ENCODE measurements at regions not wholly inside any gene's neighbourhood (a gene's known extent, or its start where the extent isn't known, plus 50 kb on each side); places are given as distances from the start of the nearest gene placed in this dataset.

DNA sequence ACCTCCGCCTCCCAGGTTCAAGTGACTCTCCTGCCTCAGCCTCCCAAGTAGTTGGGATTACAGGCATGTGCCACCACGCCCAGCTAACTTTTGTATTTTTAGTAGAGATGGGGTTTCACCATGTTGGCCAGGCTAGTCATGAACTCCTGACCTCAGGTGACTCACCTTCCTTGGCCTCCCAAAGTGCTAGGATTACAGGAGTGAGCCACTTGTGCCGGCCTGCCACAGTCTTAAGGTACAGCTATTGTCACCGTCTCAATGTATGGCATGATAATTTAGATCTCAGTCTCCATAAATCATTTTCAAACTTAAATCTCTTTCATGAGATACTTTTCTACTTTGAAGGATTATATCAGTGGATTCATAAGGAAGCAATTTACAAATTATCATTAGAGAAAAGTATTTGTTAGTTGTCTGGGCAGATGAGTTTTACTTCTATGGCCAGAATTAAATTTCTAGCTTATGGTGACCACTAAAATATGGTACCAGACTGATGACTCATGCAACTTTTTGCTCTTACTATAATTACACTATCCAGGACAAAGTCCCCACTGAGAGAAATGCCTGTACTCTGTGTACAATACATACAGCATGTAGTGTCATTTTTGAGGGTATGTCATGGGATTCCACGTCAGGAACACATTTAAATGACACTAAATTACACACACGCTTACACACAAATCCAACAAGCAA, 1230.3 kb upstream of the GOT2 start:
- H3K9me3 Mint-ChIP-seq: no peaks in the 10 kb centered on the region

More for the DNA sequence above, 1230.3 kb upstream of the GOT2 start:
- H3K27ac Mint-ChIP-seq: no peak overlapping the region
- no peak for TF ChIP-seq EZH2 (IDR thresholded peaks at IDR 0.05; ENCODE audit: low read depth, unreplicated experiment)
- TF ChIP-seq EZH2phosphoT487 (IDR thresholded peaks at IDR 0.05; ENCODE audit: unreplicated experiment): no peak
- no peak for TF ChIP-seq ZNF114 (CRISPR knock-in tag; IDR thresholded peaks at IDR 0.05)
- TF ChIP-seq, protein P1, sequence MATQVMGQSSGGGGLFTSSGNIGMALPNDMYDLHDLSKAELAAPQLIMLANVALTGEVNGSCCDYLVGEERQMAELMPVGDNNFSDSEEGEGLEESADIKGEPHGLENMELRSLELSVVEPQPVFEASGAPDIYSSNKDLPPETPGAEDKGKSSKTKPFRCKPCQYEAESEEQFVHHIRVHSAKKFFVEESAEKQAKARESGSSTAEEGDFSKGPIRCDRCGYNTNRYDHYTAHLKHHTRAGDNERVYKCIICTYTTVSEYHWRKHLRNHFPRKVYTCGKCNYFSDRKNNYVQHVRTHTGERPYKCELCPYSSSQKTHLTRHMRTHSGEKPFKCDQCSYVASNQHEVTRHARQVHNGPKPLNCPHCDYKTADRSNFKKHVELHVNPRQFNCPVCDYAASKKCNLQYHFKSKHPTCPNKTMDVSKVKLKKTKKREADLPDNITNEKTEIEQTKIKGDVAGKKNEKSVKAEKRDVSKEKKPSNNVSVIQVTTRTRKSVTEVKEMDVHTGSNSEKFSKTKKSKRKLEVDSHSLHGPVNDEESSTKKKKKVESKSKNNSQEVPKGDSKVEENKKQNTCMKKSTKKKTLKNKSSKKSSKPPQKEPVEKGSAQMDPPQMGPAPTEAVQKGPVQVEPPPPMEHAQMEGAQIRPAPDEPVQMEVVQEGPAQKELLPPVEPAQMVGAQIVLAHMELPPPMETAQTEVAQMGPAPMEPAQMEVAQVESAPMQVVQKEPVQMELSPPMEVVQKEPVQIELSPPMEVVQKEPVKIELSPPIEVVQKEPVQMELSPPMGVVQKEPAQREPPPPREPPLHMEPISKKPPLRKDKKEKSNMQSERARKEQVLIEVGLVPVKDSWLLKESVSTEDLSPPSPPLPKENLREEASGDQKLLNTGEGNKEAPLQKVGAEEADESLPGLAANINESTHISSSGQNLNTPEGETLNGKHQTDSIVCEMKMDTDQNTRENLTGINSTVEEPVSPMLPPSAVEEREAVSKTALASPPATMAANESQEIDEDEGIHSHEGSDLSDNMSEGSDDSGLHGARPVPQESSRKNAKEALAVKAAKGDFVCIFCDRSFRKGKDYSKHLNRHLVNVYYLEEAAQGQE (IDR thresholded peaks at IDR 0.05; ENCODE audit: unreplicated experiment): no peak
- TF ChIP-seq, protein P2, sequence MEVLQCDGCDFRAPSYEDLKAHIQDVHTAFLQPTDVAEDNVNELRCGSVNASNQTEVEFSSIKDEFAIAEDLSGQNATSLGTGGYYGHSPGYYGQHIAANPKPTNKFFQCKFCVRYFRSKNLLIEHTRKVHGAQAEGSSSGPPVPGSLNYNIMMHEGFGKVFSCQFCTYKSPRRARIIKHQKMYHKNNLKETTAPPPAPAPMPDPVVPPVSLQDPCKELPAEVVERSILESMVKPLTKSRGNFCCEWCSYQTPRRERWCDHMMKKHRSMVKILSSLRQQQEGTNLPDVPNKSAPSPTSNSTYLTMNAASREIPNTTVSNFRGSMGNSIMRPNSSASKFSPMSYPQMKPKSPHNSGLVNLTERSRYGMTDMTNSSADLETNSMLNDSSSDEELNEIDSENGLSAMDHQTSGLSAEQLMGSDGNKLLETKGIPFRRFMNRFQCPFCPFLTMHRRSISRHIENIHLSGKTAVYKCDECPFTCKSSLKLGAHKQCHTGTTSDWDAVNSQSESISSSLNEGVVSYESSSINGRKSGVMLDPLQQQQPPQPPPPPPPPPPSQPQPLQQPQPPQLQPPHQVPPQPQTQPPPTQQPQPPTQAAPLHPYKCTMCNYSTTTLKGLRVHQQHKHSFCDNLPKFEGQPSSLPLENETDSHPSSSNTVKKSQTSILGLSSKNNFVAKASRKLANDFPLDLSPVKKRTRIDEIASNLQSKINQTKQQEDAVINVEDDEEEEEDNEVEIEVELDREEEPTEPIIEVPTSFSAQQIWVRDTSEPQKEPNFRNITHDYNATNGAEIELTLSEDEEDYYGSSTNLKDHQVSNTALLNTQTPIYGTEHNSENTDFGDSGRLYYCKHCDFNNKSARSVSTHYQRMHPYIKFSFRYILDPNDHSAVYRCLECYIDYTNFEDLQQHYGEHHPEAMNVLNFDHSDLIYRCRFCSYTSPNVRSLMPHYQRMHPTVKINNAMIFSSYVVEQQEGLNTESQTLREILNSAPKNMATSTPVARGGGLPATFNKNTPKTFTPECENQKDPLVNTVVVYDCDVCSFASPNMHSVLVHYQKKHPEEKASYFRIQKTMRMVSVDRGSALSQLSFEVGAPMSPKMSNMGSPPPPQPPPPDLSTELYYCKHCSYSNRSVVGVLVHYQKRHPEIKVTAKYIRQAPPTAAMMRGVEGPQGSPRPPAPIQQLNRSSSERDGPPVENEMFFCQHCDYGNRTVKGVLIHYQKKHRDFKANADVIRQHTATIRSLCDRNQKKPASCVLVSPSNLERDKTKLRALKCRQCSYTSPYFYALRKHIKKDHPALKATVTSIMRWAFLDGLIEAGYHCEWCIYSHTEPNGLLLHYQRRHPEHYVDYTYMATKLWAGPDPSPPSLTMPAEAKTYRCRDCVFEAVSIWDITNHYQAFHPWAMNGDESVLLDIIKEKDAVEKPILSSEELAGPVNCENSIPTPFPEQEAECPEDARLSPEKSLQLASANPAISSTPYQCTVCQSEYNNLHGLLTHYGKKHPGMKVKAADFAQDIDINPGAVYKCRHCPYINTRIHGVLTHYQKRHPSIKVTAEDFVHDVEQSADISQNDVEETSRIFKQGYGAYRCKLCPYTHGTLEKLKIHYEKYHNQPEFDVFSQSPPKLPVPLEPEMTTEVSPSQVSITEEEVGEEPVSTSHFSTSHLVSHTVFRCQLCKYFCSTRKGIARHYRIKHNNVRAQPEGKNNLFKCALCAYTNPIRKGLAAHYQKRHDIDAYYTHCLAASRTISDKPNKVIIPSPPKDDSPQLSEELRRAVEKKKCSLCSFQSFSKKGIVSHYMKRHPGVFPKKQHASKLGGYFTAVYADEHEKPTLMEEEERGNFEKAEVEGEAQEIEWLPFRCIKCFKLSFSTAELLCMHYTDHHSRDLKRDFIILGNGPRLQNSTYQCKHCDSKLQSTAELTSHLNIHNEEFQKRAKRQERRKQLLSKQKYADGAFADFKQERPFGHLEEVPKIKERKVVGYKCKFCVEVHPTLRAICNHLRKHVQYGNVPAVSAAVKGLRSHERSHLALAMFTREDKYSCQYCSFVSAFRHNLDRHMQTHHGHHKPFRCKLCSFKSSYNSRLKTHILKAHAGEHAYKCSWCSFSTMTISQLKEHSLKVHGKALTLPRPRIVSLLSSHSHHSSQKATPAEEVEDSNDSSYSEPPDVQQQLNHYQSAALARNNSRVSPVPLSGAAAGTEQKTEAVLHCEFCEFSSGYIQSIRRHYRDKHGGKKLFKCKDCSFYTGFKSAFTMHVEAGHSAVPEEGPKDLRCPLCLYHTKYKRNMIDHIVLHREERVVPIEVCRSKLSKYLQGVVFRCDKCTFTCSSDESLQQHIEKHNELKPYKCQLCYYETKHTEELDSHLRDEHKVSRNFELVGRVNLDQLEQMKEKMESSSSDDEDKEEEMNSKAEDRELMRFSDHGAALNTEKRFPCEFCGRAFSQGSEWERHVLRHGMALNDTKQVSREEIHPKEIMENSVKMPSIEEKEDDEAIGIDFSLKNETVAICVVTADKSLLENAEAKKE (CRISPR knock-in tag; IDR thresholded peaks at IDR 0.05): no peak
- TF ChIP-seq, protein P3, sequence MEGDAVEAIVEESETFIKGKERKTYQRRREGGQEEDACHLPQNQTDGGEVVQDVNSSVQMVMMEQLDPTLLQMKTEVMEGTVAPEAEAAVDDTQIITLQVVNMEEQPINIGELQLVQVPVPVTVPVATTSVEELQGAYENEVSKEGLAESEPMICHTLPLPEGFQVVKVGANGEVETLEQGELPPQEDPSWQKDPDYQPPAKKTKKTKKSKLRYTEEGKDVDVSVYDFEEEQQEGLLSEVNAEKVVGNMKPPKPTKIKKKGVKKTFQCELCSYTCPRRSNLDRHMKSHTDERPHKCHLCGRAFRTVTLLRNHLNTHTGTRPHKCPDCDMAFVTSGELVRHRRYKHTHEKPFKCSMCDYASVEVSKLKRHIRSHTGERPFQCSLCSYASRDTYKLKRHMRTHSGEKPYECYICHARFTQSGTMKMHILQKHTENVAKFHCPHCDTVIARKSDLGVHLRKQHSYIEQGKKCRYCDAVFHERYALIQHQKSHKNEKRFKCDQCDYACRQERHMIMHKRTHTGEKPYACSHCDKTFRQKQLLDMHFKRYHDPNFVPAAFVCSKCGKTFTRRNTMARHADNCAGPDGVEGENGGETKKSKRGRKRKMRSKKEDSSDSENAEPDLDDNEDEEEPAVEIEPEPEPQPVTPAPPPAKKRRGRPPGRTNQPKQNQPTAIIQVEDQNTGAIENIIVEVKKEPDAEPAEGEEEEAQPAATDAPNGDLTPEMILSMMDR (conservative IDR thresholded peaks at IDR 0.05; ENCODE audit: low read depth in 2 of 2): no peak
- TF ChIP-seq, protein P4, sequence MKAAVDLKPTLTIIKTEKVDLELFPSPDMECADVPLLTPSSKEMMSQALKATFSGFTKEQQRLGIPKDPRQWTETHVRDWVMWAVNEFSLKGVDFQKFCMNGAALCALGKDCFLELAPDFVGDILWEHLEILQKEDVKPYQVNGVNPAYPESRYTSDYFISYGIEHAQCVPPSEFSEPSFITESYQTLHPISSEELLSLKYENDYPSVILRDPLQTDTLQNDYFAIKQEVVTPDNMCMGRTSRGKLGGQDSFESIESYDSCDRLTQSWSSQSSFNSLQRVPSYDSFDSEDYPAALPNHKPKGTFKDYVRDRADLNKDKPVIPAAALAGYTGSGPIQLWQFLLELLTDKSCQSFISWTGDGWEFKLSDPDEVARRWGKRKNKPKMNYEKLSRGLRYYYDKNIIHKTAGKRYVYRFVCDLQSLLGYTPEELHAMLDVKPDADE (IDR thresholded peaks at IDR 0.05): no peak
- no peaks in the 10 kb centered on the region for H3K36me3 ChIP-seq (ENCODE audit: insufficient read depth)
- no peak overlapping the region for H3K4me2 ChIP-seq
- no peaks in the 10 kb centered on the region for H3K27me3 ChIP-seq (ENCODE audit: insufficient read depth)
- no peak overlapping the region for H3K4me3 ChIP-seq
- no peaks in the 10 kb centered on the region for H3K27me3 Mint-ChIP-seq (ENCODE audit: insufficient read depth, low read depth, poor library complexity)
- H3K9me2 ChIP-seq (ENCODE audit: insufficient read depth): 0 out of 2 replicates have a peak, but pooled peaks cover 5% of the 10 kb centered on the region
- H3K79me2 ChIP-seq (replicated peaks; ENCODE audit: insufficient read depth): no peaks in the 10 kb centered on the region
- no peaks in the 10 kb centered on the region for H4K20me1 ChIP-seq (replicated peaks; ENCODE audit: insufficient read depth)
- H3F3A ChIP-seq (replicated peaks; ENCODE audit: low read depth): no peaks in the 10 kb centered on the region
- H3K4me3 Mint-ChIP-seq: no peak overlapping the region
- no peak for DNase-seq (ENCODE audit: low spot score)
- ATAC-seq: no peak
- H3K4me1 Mint-ChIP-seq: peaks cover 2% of the 10 kb centered on the region; the same call in 1 of the 3 replicates
- no peaks in the 10 kb centered on the region for H3K36me3 Mint-ChIP-seq (ENCODE audit: low read depth)
- H2AFZ ChIP-seq: no peak overlapping the region
- H3K27ac ChIP-seq (ENCODE audit: low read depth): no peak overlapping the region
- no peaks in the 10 kb centered on the region for H3K4me1 ChIP-seq (ENCODE audit: insufficient read depth)
